Islet of Langerhans (tissue), 1 donor: ENCODE measurements at regions not wholly inside any gene's neighbourhood (a gene's known extent, or its start where the extent isn't known, plus 50 kb on each side); places are given as distances from the start of the nearest gene placed in this dataset.
"Not testable (repeated sequence)": the region's sequence is repeated elsewhere in the genome, so short reads cannot be mapped to it uniquely, and the experiment has no call there.

ENCODE experiments used
- FAIRE-seq: peaks from one replicate; lab custom pipeline; 2011; peaks lifted over from hg19 to GRCh38; lab: Jason Lieb, UNC

- no peak for FAIRE-seq
These were observed 174.8 kb downstream of the MINAR1 start for GRCh38 chr15:79606831-79607355.

- no peak for FAIRE-seq
These were observed 176.1 kb downstream of the MINAR1 start for GRCh38 chr15:79608066-79608864.

- FAIRE-seq = no peak
These were observed 177.4 kb downstream of the MINAR1 start for GRCh38 chr15:79609506-79609905.

- no peak for FAIRE-seq
These were observed 177.9 kb downstream of the MINAR1 start for GRCh38 chr15:79610021-79610420.

GRCh38 chr15:79615754-79616153 lies 183.6 kb downstream of the MINAR1 start:
- no peak for FAIRE-seq

- FAIRE-seq = no peak
These were observed 184.9 kb downstream of the MINAR1 start for GRCh38 chr15:79617071-79617470.

GRCh38 chr15:79620112-79620857 lies 188.1 kb downstream of the MINAR1 start:
- no peak for FAIRE-seq

- not testable (repeated sequence) for FAIRE-seq
These were observed 189.7 kb downstream of the MINAR1 start for GRCh38 chr15:79621805-79622204.

GRCh38 chr15:79623488-79623887 lies 191.4 kb downstream of the MINAR1 start:
- no peak for FAIRE-seq

GRCh38 chr15:79629687-79630086 lies 197.6 kb downstream of the MINAR1 start:
- FAIRE-seq = no peak

GRCh38 chr15:79632457-79632856 lies 200.3 kb downstream of the MINAR1 start:
- FAIRE-seq = no peak

- FAIRE-seq = no peak
These were observed 203.1 kb downstream of the MINAR1 start for GRCh38 chr15:79635149-79635771.

GRCh38 chr15:79635897-79636561 lies 203.9 kb downstream of the MINAR1 start:
- no peak for FAIRE-seq

GRCh38 chr15:79640206-79640605 lies 208.1 kb downstream of the MINAR1 start:
- no peak for FAIRE-seq

- no peak for FAIRE-seq
These were observed 209.7 kb downstream of the MINAR1 start for GRCh38 chr15:79641841-79642240.

- no peak for FAIRE-seq
These were observed 211.3 kb downstream of the MINAR1 start for GRCh38 chr15:79643393-79643792.

- no peak for FAIRE-seq
These were observed 212.0 kb downstream of the MINAR1 start for GRCh38 chr15:79644091-79644490.

- FAIRE-seq = not testable (repeated sequence)
These were observed 220.8 kb downstream of the MINAR1 start for GRCh38 chr15:79652972-79653371.

GRCh38 chr15:79653533-79653932 lies 221.4 kb downstream of the MINAR1 start:
- FAIRE-seq = no peak

- no peak for FAIRE-seq
These were observed 224.2 kb downstream of the MINAR1 start for GRCh38 chr15:79656151-79657000.

GRCh38 chr15:79657722-79658121 lies 225.6 kb downstream of the MINAR1 start:
- no peak for FAIRE-seq
